Type B pancreatic cell (in vitro differentiated cells): ENCODE measurements at regions not wholly inside any gene's neighbourhood (a gene's known extent, or its start where the extent isn't known, plus 50 kb on each side); places are given as distances from the start of the nearest gene placed in this dataset.

Experiments used
- DNase-seq: peaks from one replicate; pipeline ENCODE4 v3.0.0; 2021; ENCODE audit warnings: mixed read lengths; ENCODE audit not compliant: unreplicated experiment; ENCODE audit errors: extremely low spot score
- H3K27ac Mint-ChIP-seq: 2 replicates; pipeline ENCODE4 v1.8.0; 2021; ENCODE audit warnings: mild to moderate bottlenecking, mixed read lengths
- H3K27me3 Mint-ChIP-seq: 2 replicates; pipeline ENCODE4 v1.8.0; 2021; ENCODE audit warnings: mixed read lengths
- H3K36me3 Mint-ChIP-seq: 2 replicates; pipeline ENCODE4 v1.8.0; 2021; ENCODE audit warnings: mixed read lengths
- H3K4me1 Mint-ChIP-seq: one replicate; pipeline ENCODE4 v1.8.0; 2021; ENCODE audit warnings: mixed read lengths; ENCODE audit not compliant: unreplicated experiment
- H3K4me3 Mint-ChIP-seq: 2 replicates; pipeline ENCODE4 v1.8.0; 2021; ENCODE audit warnings: mild to moderate bottlenecking, mixed read lengths
- H3K9me3 Mint-ChIP-seq: 2 replicates; pipeline ENCODE4 v1.8.0; 2021; ENCODE audit warnings: mixed read lengths
- TF ChIP-seq, protein P1 (sequence below): fragments of 200-600 bp; sonication (generic); conservative IDR thresholded peaks from 2 replicates; pipeline ENCODE4 v1.5.0; 2021; ENCODE audit warnings: antibody characterized with exemption, mild to moderate bottlenecking

DNA sequence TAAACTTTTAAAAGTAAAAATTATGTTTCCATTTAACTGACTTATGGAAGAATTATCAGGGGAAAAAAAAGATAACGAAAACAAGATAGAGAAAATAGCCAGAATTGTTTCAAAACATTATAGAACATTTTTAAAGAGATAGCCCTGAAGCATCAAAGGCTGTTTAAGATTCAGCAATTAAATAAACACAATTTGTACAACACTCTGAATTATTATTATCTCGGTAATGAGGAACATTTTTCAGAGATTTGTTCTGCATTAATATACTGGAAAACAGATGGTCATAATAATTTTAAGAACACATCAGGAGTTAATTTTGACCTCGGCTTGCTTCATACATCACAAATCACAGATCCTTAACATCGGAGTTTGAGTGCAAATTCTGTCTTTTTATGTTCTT lies 643.8 kb downstream of the SORCS1 start:
- Mint-ChIP-seq H3K36me3 (no peaks in the 10 kb centered on the region), H3K27ac (no peak overlapping the region), H3K9me3 (no peaks in the 10 kb centered on the region), H3K4me3 (no peak overlapping the region), H3K27me3 (no peaks in the 10 kb centered on the region), H3K4me1 (no peaks in the 10 kb centered on the region)
- no peak for DNase-seq
- TF ChIP-seq, protein P1, sequence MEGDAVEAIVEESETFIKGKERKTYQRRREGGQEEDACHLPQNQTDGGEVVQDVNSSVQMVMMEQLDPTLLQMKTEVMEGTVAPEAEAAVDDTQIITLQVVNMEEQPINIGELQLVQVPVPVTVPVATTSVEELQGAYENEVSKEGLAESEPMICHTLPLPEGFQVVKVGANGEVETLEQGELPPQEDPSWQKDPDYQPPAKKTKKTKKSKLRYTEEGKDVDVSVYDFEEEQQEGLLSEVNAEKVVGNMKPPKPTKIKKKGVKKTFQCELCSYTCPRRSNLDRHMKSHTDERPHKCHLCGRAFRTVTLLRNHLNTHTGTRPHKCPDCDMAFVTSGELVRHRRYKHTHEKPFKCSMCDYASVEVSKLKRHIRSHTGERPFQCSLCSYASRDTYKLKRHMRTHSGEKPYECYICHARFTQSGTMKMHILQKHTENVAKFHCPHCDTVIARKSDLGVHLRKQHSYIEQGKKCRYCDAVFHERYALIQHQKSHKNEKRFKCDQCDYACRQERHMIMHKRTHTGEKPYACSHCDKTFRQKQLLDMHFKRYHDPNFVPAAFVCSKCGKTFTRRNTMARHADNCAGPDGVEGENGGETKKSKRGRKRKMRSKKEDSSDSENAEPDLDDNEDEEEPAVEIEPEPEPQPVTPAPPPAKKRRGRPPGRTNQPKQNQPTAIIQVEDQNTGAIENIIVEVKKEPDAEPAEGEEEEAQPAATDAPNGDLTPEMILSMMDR: no peak

- TF ChIP-seq, protein P1: no peak
- no peak overlapping the region for H3K4me3 Mint-ChIP-seq
- H3K9me3 Mint-ChIP-seq: no peaks in the 10 kb centered on the region
- H3K4me1 Mint-ChIP-seq: no peaks in the 10 kb centered on the region
- H3K27me3 Mint-ChIP-seq: no peaks in the 10 kb centered on the region
- H3K36me3 Mint-ChIP-seq: no peaks in the 10 kb centered on the region
- H3K27ac Mint-ChIP-seq: no peak overlapping the region
- DNase-seq: no peak
Observed at GRCh38 chr10:106519376-106520030, 645.0 kb downstream of the SORCS1 start.

GRCh38 chr10:106515206-106515790 lies 649.2 kb downstream of the SORCS1 start:
- no peak overlapping the region for H3K4me3 Mint-ChIP-seq
- no peaks in the 10 kb centered on the region for H3K27me3 Mint-ChIP-seq
- TF ChIP-seq, protein P1: no peak
- no peaks in the 10 kb centered on the region for H3K9me3 Mint-ChIP-seq
- no peaks in the 10 kb centered on the region for H3K36me3 Mint-ChIP-seq
- H3K4me1 Mint-ChIP-seq: peaks cover 12% of the 10 kb centered on the region
- no peak for DNase-seq
- H3K27ac Mint-ChIP-seq: no peak overlapping the region

- peaks cover 12% of the 10 kb centered on the region for H3K4me1 Mint-ChIP-seq
Observed at GRCh38 chr10:106513352-106513771, 651.1 kb downstream of the SORCS1 start.

DNA sequence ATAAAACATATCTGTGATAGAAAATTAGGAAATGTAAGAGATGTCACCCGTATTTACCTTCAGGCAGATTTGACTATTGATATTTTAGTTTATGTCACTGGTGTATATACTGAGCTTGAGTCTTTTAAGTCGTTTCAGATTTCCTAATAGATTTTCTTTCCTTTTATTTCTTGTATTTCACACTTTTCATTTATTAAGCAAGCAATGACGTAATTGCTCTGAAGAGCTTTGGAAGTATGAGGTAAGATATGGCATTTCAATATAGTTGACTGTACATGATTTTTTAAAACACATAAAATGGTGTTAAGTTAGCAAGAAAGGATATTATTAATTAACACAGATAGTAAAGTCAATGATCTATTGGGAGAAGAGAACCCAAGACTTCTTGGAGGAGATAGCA lies 652.6 kb downstream of the SORCS1 start:
- Mint-ChIP-seq H3K4me1 (peaks cover 12% of the 10 kb centered on the region), H3K27me3 (peaks cover 3% of the 10 kb centered on the region), H3K27ac (no peak overlapping the region), H3K4me3 (no peak overlapping the region), H3K9me3 (no peaks in the 10 kb centered on the region), H3K36me3 (no peaks in the 10 kb centered on the region)
- TF ChIP-seq, protein P1: no peak
- DNase-seq: no peak

More at GRCh38 chr10:106513352-106513771, 651.1 kb downstream of the SORCS1 start:
- Mint-ChIP-seq H3K9me3 (no peaks in the 10 kb centered on the region), H3K27ac (no peak overlapping the region), H3K36me3 (no peaks in the 10 kb centered on the region), H3K4me3 (no peak overlapping the region), H3K27me3 (no peaks in the 10 kb centered on the region)
- DNase-seq: no peak
- TF ChIP-seq, protein P1: no peak
